NT2/D1 (cell line): ENCODE measurements at regions not wholly inside any gene's neighbourhood (a gene's known extent, or its start where the extent isn't known, plus 50 kb on each side); places are given as distances from the start of the nearest gene placed in this dataset.

Experiments
- DNase-seq: peaks from one replicate; pipeline ENCODE4 v3.0.0-alpha.2; 2011; ENCODE audit warnings: low read depth, low spot score
- H3K27me3 ChIP-seq: 2 replicates; pipeline ENCODE4 v1.6.0; 2011; ENCODE audit warnings: mild to moderate bottlenecking; ENCODE audit not compliant: insufficient read length, insufficient read depth
- H3K36me3 ChIP-seq: 2 replicates; pipeline ENCODE4 v1.6.1; 2011; ENCODE audit warnings: mild to moderate bottlenecking, low read length, mixed read lengths; ENCODE audit not compliant: insufficient read depth, insufficient read length
- H3K4me1 ChIP-seq: 2 replicates; pipeline ENCODE4 v1.5.1; 2011; ENCODE audit not compliant: insufficient read depth, insufficient read length
- H3K4me3 ChIP-seq: 2 replicates; pipeline ENCODE4 v1.5.1; 2011; ENCODE audit warnings: low read depth; ENCODE audit not compliant: insufficient read length
- H3K9ac ChIP-seq: 2 replicates; pipeline ENCODE4 v1.6.0; 2011; ENCODE audit warnings: low read depth; ENCODE audit not compliant: insufficient read length
- H3K9me3 ChIP-seq: 2 replicates; pipeline ENCODE4 v1.5.1; 2011; ENCODE audit warnings: mild to moderate bottlenecking, low read length; ENCODE audit not compliant: insufficient read depth
- SUZ12 ChIP-seq: IDR thresholded peaks from 2 replicates; pipeline ENCODE4 v1.6.1; 2011; ENCODE audit not compliant: insufficient read length, insufficient read depth; ENCODE audit errors: extremely low read depth
- YY1 ChIP-seq: IDR thresholded peaks from 2 replicates; pipeline ENCODE4 v1.6.1; 2011; ENCODE audit not compliant: insufficient read length, insufficient read depth
- ZNF274 ChIP-seq: IDR thresholded peaks from 2 replicates; pipeline ENCODE4 v1.6.1; 2011; ENCODE audit warnings: mild to moderate bottlenecking, low read depth, low read length

DNA sequence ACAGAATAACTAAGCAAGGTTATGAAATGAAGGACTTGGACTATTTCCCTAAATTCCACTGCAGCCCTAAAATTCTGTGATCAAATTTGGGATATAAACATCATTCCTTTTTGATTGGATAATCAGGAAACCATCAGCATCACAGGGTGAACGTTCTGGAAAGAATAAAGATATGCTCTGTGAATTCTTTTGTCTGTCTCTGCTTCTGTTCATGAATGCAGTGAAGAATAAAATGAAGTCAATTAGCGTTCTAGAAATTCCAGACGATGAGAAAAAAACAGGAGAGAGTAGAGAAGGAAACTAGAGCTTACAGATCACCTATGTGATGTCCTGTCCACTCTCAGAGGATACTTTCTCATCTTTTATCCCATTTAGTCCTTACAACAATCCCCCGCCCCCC, 295.1 kb upstream of the SOX9 start:
- no peaks in the 10 kb centered on the region for H3K36me3 ChIP-seq
- H3K27me3 ChIP-seq = no peaks in the 10 kb centered on the region
- no peaks in the 10 kb centered on the region for H3K4me1 ChIP-seq
- peaks cover 19% of the 10 kb centered on the region; the same call in 1 of the 2 replicates for H3K9me3 ChIP-seq
- no peak for DNase-seq
- no peak overlapping the region for H3K9ac ChIP-seq
- no peak overlapping the region for H3K4me3 ChIP-seq
- no peak for TF ChIP-seq ZNF274
- TF ChIP-seq YY1 = no peak
- TF ChIP-seq SUZ12 = no peak

DNA sequence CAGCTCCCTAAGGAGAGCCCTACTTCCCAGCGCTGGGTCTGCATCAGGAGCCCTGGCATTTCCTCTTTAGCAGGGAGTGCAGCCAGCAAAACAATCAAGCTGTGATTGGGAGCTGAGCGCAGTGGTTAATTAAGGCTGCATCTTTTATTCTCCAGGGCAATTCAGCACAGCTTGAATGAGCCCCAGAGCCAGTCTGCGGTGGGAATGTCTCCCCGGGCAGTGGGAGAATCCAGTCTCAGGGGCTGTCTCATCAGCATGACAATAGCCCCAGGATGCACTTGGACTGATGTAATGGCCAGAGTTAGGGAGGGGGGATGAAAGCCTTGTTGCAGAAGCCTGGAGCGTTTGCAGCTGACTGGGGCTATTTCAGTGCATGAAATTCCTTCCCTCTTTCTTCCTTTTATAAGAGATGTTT, 292.6 kb upstream of the SOX9 start:
- no peaks in the 10 kb centered on the region for H3K27me3 ChIP-seq
- H3K4me1 ChIP-seq = peaks cover 4% of the 10 kb centered on the region
- TF ChIP-seq ZNF274 (no peak), YY1 (no peak), SUZ12 (no peak)
- no peak overlapping the region for H3K4me3 ChIP-seq
- H3K36me3 ChIP-seq = no peaks in the 10 kb centered on the region
- peak; percentile 93 for DNase-seq
- H3K9me3 ChIP-seq = peaks cover 12% of the 10 kb centered on the region; the same call in 1 of the 2 replicates
- H3K9ac ChIP-seq = no peak overlapping the region

DNA sequence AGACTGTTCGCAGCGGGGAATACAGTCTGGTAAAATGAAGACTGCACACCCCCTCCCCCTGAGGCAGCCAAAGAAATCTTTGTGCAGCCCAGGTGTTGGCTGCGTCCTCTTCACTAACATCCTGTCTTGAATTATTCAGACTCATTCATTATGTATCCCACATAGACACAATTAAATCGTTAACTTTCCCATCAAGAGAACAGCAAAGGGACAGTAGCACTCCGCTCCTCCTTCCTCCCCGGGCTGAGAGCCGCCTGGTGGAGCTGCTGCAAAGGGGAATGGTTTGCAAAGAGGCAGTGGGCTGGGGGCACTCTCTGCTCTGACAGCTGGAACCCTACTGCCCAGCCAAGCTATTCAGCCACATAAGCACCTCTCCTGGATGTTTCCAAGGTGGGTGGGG, 290.0 kb upstream of the SOX9 start:
- Histone ChIP-seq H3K9ac (no peak overlapping the region), H3K9me3 (peaks cover 5% of the 10 kb centered on the region; the same call in 1 of the 2 replicates), H3K4me1 (peaks cover 4% of the 10 kb centered on the region), H3K27me3 (no peaks in the 10 kb centered on the region), H3K4me3 (no peak overlapping the region), H3K36me3 (no peaks in the 10 kb centered on the region)
- DNase-seq = no peak
- TF ChIP-seq YY1 (no peak), ZNF274 (no peak), SUZ12 (no peak)

DNA sequence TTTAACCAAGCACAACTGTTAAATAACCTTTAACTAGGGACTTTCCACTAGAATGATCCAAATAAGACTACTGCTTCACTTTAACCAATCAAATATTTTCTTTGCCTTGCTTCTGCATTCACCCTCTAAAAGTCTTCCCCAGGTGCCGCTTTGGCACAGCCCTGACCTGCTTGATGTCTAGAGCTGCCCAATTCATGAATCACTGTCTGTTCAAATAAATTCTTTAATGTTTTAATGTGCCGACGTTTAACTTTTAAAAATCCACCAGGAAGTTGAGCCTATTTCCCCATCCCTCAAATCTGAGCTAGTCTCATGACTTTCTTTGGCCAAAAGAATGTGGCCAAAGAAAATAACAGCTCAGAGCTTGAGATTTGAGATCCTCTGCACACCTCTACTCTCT, 277.8 kb upstream of the SOX9 start:
- no peak overlapping the region for H3K4me3 ChIP-seq
- H3K4me1 ChIP-seq = no peaks in the 10 kb centered on the region
- no peak for TF ChIP-seq ZNF274
- TF ChIP-seq YY1 = no peak
- TF ChIP-seq SUZ12 = no peak
- H3K36me3 ChIP-seq = no peaks in the 10 kb centered on the region
- DNase-seq = no peak
- no peak overlapping the region for H3K9ac ChIP-seq
- peaks cover 7% of the 10 kb centered on the region; the same call in 1 of the 2 replicates for H3K9me3 ChIP-seq
- H3K27me3 ChIP-seq = no peaks in the 10 kb centered on the region

DNA sequence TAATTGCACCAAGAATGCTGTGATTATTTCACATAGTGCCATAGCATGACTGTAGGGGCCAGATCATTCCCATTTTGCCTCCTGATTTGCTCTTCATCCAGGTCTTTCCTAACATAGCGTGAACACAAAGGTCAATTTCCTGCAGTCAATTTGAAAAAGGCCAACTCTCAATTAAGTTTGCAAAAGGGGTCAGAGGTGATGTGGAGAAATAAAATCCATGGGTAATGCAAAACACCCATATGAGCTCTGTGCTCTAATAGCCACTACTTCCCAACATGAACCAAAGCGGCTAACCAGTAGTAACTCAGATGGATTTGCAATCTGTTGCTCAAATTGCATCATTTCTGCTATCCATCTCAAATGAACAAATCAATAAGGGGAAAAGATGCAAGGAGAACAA, 275.5 kb upstream of the SOX9 start:
- H3K4me3 ChIP-seq = no peak overlapping the region
- no peak for DNase-seq
- TF ChIP-seq ZNF274 = no peak
- TF ChIP-seq SUZ12 = no peak
- no peak for TF ChIP-seq YY1

DNA sequence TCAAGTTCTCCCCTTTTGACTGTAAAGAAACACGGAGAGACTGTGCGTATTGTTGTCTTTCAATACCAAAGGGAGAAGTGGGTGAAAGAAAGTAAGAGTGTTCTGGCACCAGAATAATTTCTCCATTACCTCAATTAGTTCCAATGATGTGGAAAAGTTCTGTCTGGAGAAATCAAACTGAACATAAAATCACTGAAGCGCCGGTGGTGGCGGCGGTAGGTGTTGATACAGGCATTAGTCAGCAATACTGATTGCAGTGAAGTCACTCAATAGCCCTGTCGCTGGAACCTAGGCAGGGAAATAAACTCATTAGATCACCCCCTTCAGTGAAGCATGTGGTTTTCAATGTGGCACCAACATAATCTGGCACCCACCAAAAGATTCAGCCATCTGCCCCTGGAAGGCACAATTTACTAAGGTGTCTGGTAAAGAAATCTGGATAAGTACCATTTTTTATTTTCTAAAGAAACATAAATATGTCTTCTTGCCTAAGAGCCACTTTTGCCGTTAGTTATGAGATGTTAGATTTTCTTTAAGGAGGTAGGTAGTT, 274.2 kb upstream of the SOX9 start:
- Histone ChIP-seq H3K27me3 (no peaks in the 10 kb centered on the region), H3K4me1 (no peaks in the 10 kb centered on the region), H3K9me3 (peaks cover 7% of the 10 kb centered on the region; the same call in 1 of the 2 replicates), H3K4me3 (no peak overlapping the region), H3K36me3 (no peaks in the 10 kb centered on the region), H3K9ac (no peak overlapping the region)
- no peak for DNase-seq
- no peak for TF ChIP-seq SUZ12
- TF ChIP-seq ZNF274 = no peak
- no peak for TF ChIP-seq YY1

More for the DNA sequence above, 275.5 kb upstream of the SOX9 start:
- Histone ChIP-seq H3K9me3 (peaks cover 7% of the 10 kb centered on the region; the same call in 1 of the 2 replicates), H3K9ac (no peak overlapping the region), H3K4me1 (no peaks in the 10 kb centered on the region), H3K27me3 (no peaks in the 10 kb centered on the region), H3K36me3 (no peaks in the 10 kb centered on the region)

DNA sequence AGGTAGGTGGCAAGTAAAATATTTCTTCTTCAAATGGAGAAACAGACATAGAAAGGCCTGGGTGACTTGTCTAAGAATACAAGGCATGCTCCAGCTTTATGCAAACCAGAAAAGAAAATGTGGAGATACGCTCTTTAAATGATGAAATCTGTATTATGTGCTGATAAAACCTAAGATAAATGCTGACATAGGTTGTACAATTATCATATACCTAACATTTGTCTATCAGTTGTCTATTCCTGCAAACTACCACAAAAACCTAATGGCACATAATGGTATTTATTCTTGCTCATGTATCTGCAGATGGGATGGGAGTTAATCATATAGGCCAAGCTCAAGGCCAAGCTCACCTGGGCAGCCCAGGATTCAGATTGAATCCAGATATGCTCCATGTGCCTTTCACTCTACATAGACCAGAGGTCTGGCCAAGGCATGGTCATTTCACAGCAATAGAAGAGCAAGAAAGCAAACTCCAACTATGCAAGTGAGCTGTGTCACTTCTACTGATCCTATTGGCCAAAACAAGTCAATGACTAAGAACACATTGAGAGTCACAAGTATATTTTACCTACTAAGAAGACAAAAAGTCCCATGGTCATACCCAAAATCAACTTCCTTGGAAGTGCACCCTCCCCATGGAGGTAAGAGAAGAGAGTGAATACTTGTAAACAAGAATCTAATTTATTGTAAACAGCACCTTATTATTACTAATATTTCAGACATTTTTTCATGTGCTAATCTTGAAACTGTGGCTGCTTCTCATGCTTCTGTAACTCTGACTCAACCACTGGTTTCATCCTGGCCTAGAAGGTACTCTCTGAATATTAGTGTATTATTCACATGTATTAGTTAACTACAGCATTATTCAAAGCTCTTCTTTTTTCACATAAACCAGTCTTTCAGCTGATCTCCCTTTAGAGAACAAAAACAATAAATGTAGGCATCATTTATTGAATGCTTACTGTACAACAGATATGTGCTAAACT, 270.7 kb upstream of the SOX9 start:
- Histone ChIP-seq H3K27me3 (no peaks in the 10 kb centered on the region), H3K9ac (no peak overlapping the region), H3K9me3 (no peaks in the 10 kb centered on the region), H3K4me3 (no peak overlapping the region), H3K4me1 (no peaks in the 10 kb centered on the region), H3K36me3 (no peaks in the 10 kb centered on the region)
- no peak for DNase-seq
- TF ChIP-seq SUZ12 (no peak), ZNF274 (no peak), YY1 (no peak)
